ENCODE measurements at regions not wholly inside any gene's neighbourhood (a gene's known extent, or its start where the extent isn't known, plus 50 kb on each side); places are given as distances from the start of the nearest gene placed in this dataset.

GRCh38 chr3:190790185-190790584, 72.3 kb downstream of the GMNC start:
- H3K36me3 ChIP-seq (replicated peaks; ENCODE audit: insufficient read depth, low read length): no peaks in the 10 kb centered on the region
- no peaks in the 10 kb centered on the region for H3K4me1 ChIP-seq (ENCODE audit: low read length)
- no peaks in the 10 kb centered on the region for H3K79me2 ChIP-seq (ENCODE audit: low read length)
- TF ChIP-seq EZH2phosphoT487 (IDR thresholded peaks at IDR 0.05; ENCODE audit: low read length) (no peak), EZH2 (optimal IDR thresholded peaks at IDR 0.05; ENCODE audit: low read depth, low read length) (no peak)
- TF ChIP-seq, protein P1, sequence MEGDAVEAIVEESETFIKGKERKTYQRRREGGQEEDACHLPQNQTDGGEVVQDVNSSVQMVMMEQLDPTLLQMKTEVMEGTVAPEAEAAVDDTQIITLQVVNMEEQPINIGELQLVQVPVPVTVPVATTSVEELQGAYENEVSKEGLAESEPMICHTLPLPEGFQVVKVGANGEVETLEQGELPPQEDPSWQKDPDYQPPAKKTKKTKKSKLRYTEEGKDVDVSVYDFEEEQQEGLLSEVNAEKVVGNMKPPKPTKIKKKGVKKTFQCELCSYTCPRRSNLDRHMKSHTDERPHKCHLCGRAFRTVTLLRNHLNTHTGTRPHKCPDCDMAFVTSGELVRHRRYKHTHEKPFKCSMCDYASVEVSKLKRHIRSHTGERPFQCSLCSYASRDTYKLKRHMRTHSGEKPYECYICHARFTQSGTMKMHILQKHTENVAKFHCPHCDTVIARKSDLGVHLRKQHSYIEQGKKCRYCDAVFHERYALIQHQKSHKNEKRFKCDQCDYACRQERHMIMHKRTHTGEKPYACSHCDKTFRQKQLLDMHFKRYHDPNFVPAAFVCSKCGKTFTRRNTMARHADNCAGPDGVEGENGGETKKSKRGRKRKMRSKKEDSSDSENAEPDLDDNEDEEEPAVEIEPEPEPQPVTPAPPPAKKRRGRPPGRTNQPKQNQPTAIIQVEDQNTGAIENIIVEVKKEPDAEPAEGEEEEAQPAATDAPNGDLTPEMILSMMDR (IDR thresholded peaks at IDR 0.05; ENCODE audit: low read length): no peak
- H3K4me2 ChIP-seq (ENCODE audit: low read depth, low read length): no peak overlapping the region
- no peak overlapping the region for H3K9ac ChIP-seq (ENCODE audit: low read length)
- no peak for DNase-seq
- H2AFZ ChIP-seq (ENCODE audit: low read length): no peak overlapping the region
- no peaks in the 10 kb centered on the region for H3K9me3 ChIP-seq (replicated peaks; ENCODE audit: insufficient read depth, low read length)
- no peak overlapping the region for H3K27ac ChIP-seq (ENCODE audit: low read length)
- no peak overlapping the region for H3K4me3 ChIP-seq (ENCODE audit: low read length)
- H3K9me2 ChIP-seq (replicated peaks; ENCODE audit: insufficient read depth, low read length): no peaks in the 10 kb centered on the region
- no peaks in the 10 kb centered on the region for H3K27me3 ChIP-seq (replicated peaks; ENCODE audit: insufficient read depth, low read length)
- H3F3A ChIP-seq (ENCODE audit: insufficient read depth, low read length): no peaks in the 10 kb centered on the region
- H4K20me1 ChIP-seq (ENCODE audit: insufficient read depth, low read length): no peaks in the 10 kb centered on the region

GRCh38 chr3:190786898-190787297, 75.6 kb downstream of the GMNC start:
- no peaks in the 10 kb centered on the region for H4K20me1 ChIP-seq (ENCODE audit: insufficient read depth, low read length)

GRCh38 chr3:190785047-190785446, 77.4 kb downstream of the GMNC start:
- Histone ChIP-seq H3F3A (ENCODE audit: insufficient read depth, low read length) (no peaks in the 10 kb centered on the region), H3K79me2 (ENCODE audit: low read length) (no peaks in the 10 kb centered on the region), H3K27me3 (replicated peaks; ENCODE audit: insufficient read depth, low read length) (no peaks in the 10 kb centered on the region), H3K27ac (ENCODE audit: low read length) (no peak overlapping the region), H3K4me3 (ENCODE audit: low read length) (no peak overlapping the region), H3K9me2 (replicated peaks; ENCODE audit: insufficient read depth, low read length) (no peaks in the 10 kb centered on the region), H3K9me3 (replicated peaks; ENCODE audit: insufficient read depth, low read length) (no peaks in the 10 kb centered on the region), H3K4me2 (ENCODE audit: low read depth, low read length) (no peak overlapping the region), H3K4me1 (ENCODE audit: low read length) (no peaks in the 10 kb centered on the region), H3K9ac (ENCODE audit: low read length) (no peak overlapping the region), H3K36me3 (replicated peaks; ENCODE audit: insufficient read depth, low read length) (no peaks in the 10 kb centered on the region), H2AFZ (ENCODE audit: low read length) (no peak overlapping the region), H4K20me1 (ENCODE audit: insufficient read depth, low read length) (no peaks in the 10 kb centered on the region)
- no peak for DNase-seq
- TF ChIP-seq EZH2phosphoT487 (IDR thresholded peaks at IDR 0.05; ENCODE audit: low read length): no peak
- TF ChIP-seq EZH2 (optimal IDR thresholded peaks at IDR 0.05; ENCODE audit: low read depth, low read length): no peak
- TF ChIP-seq, protein P1 (IDR thresholded peaks at IDR 0.05; ENCODE audit: low read length): no peak

More at GRCh38 chr3:190786898-190787297, 75.6 kb downstream of the GMNC start:
- H3K79me2 ChIP-seq (ENCODE audit: low read length): no peaks in the 10 kb centered on the region
- no peak overlapping the region for H3K9ac ChIP-seq (ENCODE audit: low read length)
- H3F3A ChIP-seq (ENCODE audit: insufficient read depth, low read length): no peaks in the 10 kb centered on the region
- H3K4me1 ChIP-seq (ENCODE audit: low read length): no peaks in the 10 kb centered on the region
- no peaks in the 10 kb centered on the region for H3K9me2 ChIP-seq (replicated peaks; ENCODE audit: insufficient read depth, low read length)
- H3K27ac ChIP-seq (ENCODE audit: low read length): no peak overlapping the region
- no peaks in the 10 kb centered on the region for H3K27me3 ChIP-seq (replicated peaks; ENCODE audit: insufficient read depth, low read length)
- H3K9me3 ChIP-seq (replicated peaks; ENCODE audit: insufficient read depth, low read length): no peaks in the 10 kb centered on the region
- H3K4me2 ChIP-seq (ENCODE audit: low read depth, low read length): no peak overlapping the region
- no peak overlapping the region for H3K4me3 ChIP-seq (ENCODE audit: low read length)
- TF ChIP-seq EZH2 (optimal IDR thresholded peaks at IDR 0.05; ENCODE audit: low read depth, low read length) (no peak), EZH2phosphoT487 (IDR thresholded peaks at IDR 0.05; ENCODE audit: low read length) (no peak)
- TF ChIP-seq, protein P1 (IDR thresholded peaks at IDR 0.05; ENCODE audit: low read length): no peak
- no peak for DNase-seq
- no peaks in the 10 kb centered on the region for H3K36me3 ChIP-seq (replicated peaks; ENCODE audit: insufficient read depth, low read length)
- H2AFZ ChIP-seq (ENCODE audit: low read length): no peak overlapping the region
